ENCODE measurements at regions not wholly inside any gene's neighbourhood (a gene's known extent, or its start where the extent isn't known, plus 50 kb on each side); places are given as distances from the start of the nearest gene placed in this dataset.

DNA sequence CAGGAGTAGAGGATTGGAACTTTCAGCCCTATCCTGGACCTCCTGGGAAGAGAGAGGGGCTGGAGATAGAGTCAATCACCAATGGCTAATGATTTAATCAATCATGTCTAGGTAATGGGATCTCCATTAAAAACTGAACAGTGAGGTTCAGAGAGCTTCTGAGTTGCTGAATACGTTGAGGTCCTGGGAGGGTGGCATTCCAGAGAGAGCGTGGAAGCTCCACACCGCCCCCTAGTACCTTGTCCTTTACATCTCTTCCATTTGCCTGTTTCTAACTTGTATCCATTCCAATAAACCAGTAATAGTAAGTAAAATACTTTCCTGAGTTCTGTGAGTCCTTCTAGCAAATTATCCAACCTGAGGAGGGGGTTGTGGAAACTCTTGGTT lies 101.7 kb downstream of the B3GNT2 start:
- TF ChIP-seq CTCF (conservative IDR thresholded peaks at IDR 0.05) (no peak), EZH2 (IDR thresholded peaks at IDR 0.05; ENCODE audit: low read depth) (no peak)

All from PC-9 (cell line).